Thyroid gland (tissue), 4 donors: ENCODE measurements at regions not wholly inside any gene's neighbourhood (a gene's known extent, or its start where the extent isn't known, plus 50 kb on each side); places are given as distances from the start of the nearest gene placed in this dataset.
A peak's percentile ranks its signal among the peaks of the same experiment; 100 is the strongest.

Experiments
- DNase-seq, 2 donors: peaks; one replicate each; pipeline ENCODE4 v3.0.0-alpha.2; 2019
- H3K27ac ChIP-seq, 3 donors: fragments of 200-600 bp; sonication (generic); 1 replicate in 2 of 3; 2 replicates in 1 of 3; pipeline ENCODE4 v1.5.1; 2016 to 2019; ENCODE audit warnings: mild to moderate bottlenecking in 1 of 3, moderate library complexity in 1 of 3
- H3K27me3 ChIP-seq: fragments of 200-600 bp; sonication (generic); one replicate; pipeline ENCODE4 v1.5.1; 2019
- H3K36me3 ChIP-seq, 2 donors: fragments of 200-600 bp; sonication (generic); one replicate each; pipeline ENCODE4 v1.5.1; 2016 to 2019
- H3K4me1 ChIP-seq, 2 donors: fragments of 200-600 bp; sonication (generic); one replicate each; pipeline ENCODE4 v1.5.1; 2017 to 2019
- H3K4me3 ChIP-seq, 3 donors: fragments of 200-600 bp; sonication (generic); replicated peaks in 1 of 3; 1 replicate in 2 of 3; 2 replicates in 1 of 3; pipeline ENCODE4 v1.5.1; 2016; ENCODE audit warnings: mild to moderate bottlenecking in 1 of 3
- H3K9me3 ChIP-seq: fragments of 200-600 bp; sonication (generic); one replicate; pipeline ENCODE4 v1.5.1; 2017
- POLR2A ChIP-seq, 2 donors: fragments of 450-650 bp; IDR thresholded peaks; one replicate each; pipeline ENCODE4 v1.6.1; 2017; ENCODE audit warnings: antibody characterized with exemption in 2 of 2, mild to moderate bottlenecking in 2 of 2, moderate library complexity in 1 of 2
- WGBS, 2 donors: methylation state at CpG; one replicate each; pipeline ENCODE4 v1.1.5; 2017; 5-methylcytosine and 5-hydroxymethylcytosine counted together
- intact Hi-C: fragments of 100-400 bp; cut with DNase I; formaldehyde crosslinking; loops from one replicate; pipeline ENCODE4 v1.15.1; 2023
- TF ChIP-seq, protein P1 (sequence below), 6 experiments: fragments of 200-600 bp in 3 of 6; fragments of 450-650 bp in 3 of 6; sonication (generic) in 3 of 6; IDR thresholded peaks; one replicate each; pipeline ENCODE4 v1.5.1; 2016 to 2019; ENCODE audit warnings: antibody characterized with exemption in 6 of 6, mild to moderate bottlenecking in 2 of 6, inconsistent platforms in 1 of 6, moderate library complexity in 1 of 6

- Histone ChIP-seq H3K9me3 (no peaks in the 10 kb centered on the region), H3K4me1 (no peaks in the 10 kb centered on the region), H3K27ac (no peak overlapping the region), H3K4me3 (no peak overlapping the region), H3K36me3 (no peaks in the 10 kb centered on the region), H3K27me3 (no peaks in the 10 kb centered on the region)
- no peak for TF ChIP-seq POLR2A (IDR thresholded peaks at IDR 0.05)
- TF ChIP-seq, protein P1, sequence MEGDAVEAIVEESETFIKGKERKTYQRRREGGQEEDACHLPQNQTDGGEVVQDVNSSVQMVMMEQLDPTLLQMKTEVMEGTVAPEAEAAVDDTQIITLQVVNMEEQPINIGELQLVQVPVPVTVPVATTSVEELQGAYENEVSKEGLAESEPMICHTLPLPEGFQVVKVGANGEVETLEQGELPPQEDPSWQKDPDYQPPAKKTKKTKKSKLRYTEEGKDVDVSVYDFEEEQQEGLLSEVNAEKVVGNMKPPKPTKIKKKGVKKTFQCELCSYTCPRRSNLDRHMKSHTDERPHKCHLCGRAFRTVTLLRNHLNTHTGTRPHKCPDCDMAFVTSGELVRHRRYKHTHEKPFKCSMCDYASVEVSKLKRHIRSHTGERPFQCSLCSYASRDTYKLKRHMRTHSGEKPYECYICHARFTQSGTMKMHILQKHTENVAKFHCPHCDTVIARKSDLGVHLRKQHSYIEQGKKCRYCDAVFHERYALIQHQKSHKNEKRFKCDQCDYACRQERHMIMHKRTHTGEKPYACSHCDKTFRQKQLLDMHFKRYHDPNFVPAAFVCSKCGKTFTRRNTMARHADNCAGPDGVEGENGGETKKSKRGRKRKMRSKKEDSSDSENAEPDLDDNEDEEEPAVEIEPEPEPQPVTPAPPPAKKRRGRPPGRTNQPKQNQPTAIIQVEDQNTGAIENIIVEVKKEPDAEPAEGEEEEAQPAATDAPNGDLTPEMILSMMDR (IDR thresholded peaks at IDR 0.05) = no peak
- intact Hi-C loops = loop anchor here (10.0 kb wide), 1 partner anchor 313 kb away; the partner anchor contains the start of gene TTC23L
- DNase-seq = no peak
- 80 to 87% methylated on average over 8 of the region's 8 CpGs for WGBS, 2 donors
Observed at GRCh38 chr5:34521628-34522290, 134.4 kb upstream of the RAI14 start.

GRCh38 chr5:34522599-34523386 lies 133.3 kb upstream of the RAI14 start:
- Histone ChIP-seq H3K36me3 (no peaks in the 10 kb centered on the region), H3K27ac (no peak overlapping the region), H3K9me3 (no peaks in the 10 kb centered on the region), H3K4me3 (no peak overlapping the region), H3K27me3 (no peaks in the 10 kb centered on the region), H3K4me1 (no peaks in the 10 kb centered on the region)
- TF ChIP-seq, protein P1 (IDR thresholded peaks at IDR 0.05) = peak; percentile 29 to 77 (median 66)
- TF ChIP-seq POLR2A (IDR thresholded peaks at IDR 0.05) = no peak
- WGBS, 2 donors = 40 to 44% methylated on average over 11 of the region's 11 CpGs
- DNase-seq = peak; percentile 73 to 79
- intact Hi-C loops = loop anchor here (10.0 kb wide), 1 partner anchor 312 kb away; the partner anchor contains the start of gene TTC23L

DNA sequence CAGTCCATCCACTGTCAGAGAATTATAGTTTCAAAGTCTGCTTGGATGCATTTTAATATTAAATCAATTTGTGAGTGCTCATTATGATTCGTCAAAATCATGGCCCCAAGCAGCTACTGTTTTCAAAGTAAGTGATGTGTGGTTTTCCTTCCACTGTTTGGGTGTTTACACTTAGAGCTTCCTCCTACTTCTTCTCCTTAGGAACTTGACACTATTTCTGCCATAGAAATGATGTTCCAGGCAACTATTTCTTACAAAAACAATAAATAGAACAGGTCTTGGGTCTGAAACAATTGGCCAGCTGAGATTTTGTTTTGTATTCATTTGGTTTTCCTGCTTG lies 132.8 kb upstream of the RAI14 start:
- Histone ChIP-seq H3K36me3 (no peaks in the 10 kb centered on the region), H3K27me3 (no peaks in the 10 kb centered on the region), H3K27ac (no peak overlapping the region), H3K4me1 (no peaks in the 10 kb centered on the region), H3K9me3 (no peaks in the 10 kb centered on the region), H3K4me3 (no peak overlapping the region)
- DNase-seq = no peak
- intact Hi-C loops = loop anchor here (10.0 kb wide), 1 partner anchor 311 kb away; the partner anchor contains the start of gene TTC23L
- 0% methylated on average over 1 of the region's 1 CpG for WGBS, 2 donors
- TF ChIP-seq, protein P1 (IDR thresholded peaks at IDR 0.05) = peak in 1 of 6 experiments; percentile 3
- TF ChIP-seq POLR2A (IDR thresholded peaks at IDR 0.05) = no peak

DNA sequence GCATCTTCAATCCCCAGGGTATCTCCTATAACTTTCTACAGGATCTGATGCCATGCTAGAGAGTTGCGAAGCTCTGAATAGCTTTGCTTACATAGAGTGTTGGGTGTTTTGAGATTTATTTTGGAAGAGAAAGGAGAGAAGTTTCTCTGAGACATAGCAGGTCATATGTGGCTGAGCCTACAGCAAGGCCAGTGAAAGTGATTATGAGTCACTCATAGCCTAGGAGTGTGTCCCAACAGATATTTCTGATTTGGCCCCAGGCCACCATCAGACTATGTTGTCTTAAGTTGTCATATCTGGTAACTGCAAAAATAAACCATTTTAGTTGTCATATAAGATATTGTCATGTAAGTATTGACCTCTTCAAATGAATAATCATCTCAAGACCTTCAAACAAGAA lies 132.0 kb upstream of the RAI14 start:
- WGBS, 2 donors = 84 to 95% methylated on average over 1 of the region's 1 CpG
- H3K4me1 ChIP-seq = no peaks in the 10 kb centered on the region
- H3K4me3 ChIP-seq = no peak overlapping the region
- no peaks in the 10 kb centered on the region for H3K27me3 ChIP-seq
- H3K9me3 ChIP-seq = no peaks in the 10 kb centered on the region
- no peaks in the 10 kb centered on the region for H3K36me3 ChIP-seq
- no peak for TF ChIP-seq POLR2A (IDR thresholded peaks at IDR 0.05)
- TF ChIP-seq, protein P1 (IDR thresholded peaks at IDR 0.05) = no peak
- DNase-seq = no peak
- no peak overlapping the region for H3K27ac ChIP-seq
- intact Hi-C loops = loop anchor here (10.0 kb wide), 1 partner anchor 311 kb away; the partner anchor contains the start of gene TTC23L

DNA sequence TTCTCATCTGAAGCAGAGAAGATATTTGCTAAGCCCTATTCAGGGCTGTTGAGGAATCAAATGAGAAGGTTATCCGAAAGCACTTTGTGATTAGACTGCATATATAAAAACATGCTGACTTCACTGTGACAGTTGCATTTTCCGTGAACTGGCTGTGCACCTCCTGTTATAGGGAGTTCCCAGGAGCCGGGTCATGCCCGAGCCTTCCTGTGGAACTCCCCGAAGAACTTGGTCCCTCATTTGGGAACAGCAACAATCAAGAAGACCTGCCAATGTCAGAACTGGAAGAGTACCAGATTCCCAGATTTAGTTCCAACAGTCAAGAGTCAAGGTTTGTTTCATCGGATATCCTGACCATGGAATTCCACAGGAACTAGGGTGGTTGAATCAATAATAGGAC lies 130.4 kb upstream of the RAI14 start:
- H3K9me3 ChIP-seq = no peaks in the 10 kb centered on the region
- no peaks in the 10 kb centered on the region for H3K27me3 ChIP-seq
- no peak overlapping the region for H3K4me3 ChIP-seq
- no peak for TF ChIP-seq POLR2A (IDR thresholded peaks at IDR 0.05)
- TF ChIP-seq, protein P1 (IDR thresholded peaks at IDR 0.05) = no peak
- intact Hi-C loops = loop anchor here (5.0 to 10.0 kb wide), 2 partner anchors 309 to 372 kb away; partner anchors contain the start of gene TTC23L
- no peak overlapping the region for H3K27ac ChIP-seq
- DNase-seq = no peak
- no peaks in the 10 kb centered on the region for H3K36me3 ChIP-seq
- H3K4me1 ChIP-seq = no peaks in the 10 kb centered on the region
- WGBS, 2 donors = 63 to 71% methylated on average over 6 of the region's 6 CpGs
